ENCODE measurements at regions not wholly inside any gene's neighbourhood (a gene's known extent, or its start where the extent isn't known, plus 50 kb on each side); places are given as distances from the start of the nearest gene placed in this dataset.
"Not testable (repeated sequence)": the region's sequence is repeated elsewhere in the genome, so short reads cannot be mapped to it uniquely, and the experiment has no call there.

DNA sequence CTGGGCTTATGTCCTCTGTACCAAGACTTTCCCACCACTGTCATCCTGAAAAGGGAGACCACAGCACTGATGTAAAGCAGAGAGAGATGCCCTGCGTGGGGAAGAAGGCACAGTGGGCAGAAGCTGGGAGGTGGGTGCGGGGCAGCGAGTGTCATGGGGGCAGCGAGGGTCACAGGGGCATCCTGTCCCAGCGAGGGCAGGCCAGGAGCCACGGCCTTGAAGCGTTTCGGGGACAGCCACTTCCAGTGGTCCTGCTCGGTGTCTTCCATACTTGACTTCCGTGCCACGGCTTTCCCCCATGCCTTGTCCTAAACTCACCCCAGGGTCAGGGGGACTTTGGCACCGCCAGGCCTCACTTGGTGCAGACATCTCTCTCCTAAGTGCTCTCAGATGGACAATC is 1121.3 kb downstream of the TBC1D22A start:
- DNase-seq (ENCODE audit: low read depth): no peak
- H3K4me3 ChIP-seq (ENCODE audit: low read depth, low read length): no peak overlapping the region
- TF ChIP-seq, protein P1, sequence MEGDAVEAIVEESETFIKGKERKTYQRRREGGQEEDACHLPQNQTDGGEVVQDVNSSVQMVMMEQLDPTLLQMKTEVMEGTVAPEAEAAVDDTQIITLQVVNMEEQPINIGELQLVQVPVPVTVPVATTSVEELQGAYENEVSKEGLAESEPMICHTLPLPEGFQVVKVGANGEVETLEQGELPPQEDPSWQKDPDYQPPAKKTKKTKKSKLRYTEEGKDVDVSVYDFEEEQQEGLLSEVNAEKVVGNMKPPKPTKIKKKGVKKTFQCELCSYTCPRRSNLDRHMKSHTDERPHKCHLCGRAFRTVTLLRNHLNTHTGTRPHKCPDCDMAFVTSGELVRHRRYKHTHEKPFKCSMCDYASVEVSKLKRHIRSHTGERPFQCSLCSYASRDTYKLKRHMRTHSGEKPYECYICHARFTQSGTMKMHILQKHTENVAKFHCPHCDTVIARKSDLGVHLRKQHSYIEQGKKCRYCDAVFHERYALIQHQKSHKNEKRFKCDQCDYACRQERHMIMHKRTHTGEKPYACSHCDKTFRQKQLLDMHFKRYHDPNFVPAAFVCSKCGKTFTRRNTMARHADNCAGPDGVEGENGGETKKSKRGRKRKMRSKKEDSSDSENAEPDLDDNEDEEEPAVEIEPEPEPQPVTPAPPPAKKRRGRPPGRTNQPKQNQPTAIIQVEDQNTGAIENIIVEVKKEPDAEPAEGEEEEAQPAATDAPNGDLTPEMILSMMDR (IDR thresholded peaks at IDR 0.05; ENCODE audit: low read depth, low read length, missing control alignments): no peak

DNA sequence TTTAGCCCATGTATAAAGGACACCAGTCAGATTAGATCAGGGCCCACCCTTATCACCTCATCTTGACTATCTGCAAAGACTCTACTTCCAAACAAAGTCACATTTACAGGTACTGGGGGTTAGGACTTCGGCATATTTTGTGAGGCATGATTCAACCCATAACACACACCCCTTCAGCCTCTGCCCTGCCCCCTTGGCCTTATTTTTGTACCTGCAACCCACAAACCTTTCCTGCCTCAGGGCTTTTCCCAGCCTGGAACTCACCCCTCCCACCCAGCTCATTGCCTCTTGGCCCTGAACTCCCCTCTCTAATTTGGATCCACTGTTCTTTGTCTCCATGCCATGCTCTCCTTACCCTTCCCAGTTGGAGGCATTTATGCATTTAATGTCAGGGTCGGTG is 1116.9 kb downstream of the TBC1D22A start:
- H3K4me3 ChIP-seq (ENCODE audit: low read depth, low read length): no peak overlapping the region
- DNase-seq (ENCODE audit: low read depth): no peak
- TF ChIP-seq, protein P1 (IDR thresholded peaks at IDR 0.05; ENCODE audit: low read depth, low read length, missing control alignments): no peak

DNA sequence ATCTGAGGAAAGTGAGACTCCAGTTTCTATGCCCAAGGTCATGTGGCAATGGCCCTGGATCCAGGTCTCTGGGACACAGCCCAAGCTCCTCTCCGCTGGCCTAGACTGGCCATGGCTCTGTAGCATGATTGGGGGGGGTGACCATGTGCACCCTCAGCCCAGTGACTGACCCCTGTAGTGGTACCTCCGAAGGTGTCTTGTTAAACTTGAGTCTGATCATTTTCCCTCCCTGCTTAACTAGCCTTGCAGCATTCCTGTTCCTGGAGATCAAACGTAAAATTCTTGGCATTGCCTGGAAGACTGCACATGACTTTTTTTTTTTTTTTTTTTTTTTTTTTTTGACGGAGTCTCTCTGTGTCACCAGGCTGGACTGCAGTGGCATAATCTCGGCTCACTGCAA is 1116.0 kb downstream of the TBC1D22A start:
- no peak for DNase-seq (ENCODE audit: low read depth)
- TF ChIP-seq, protein P1 (IDR thresholded peaks at IDR 0.05; ENCODE audit: low read depth, low read length, missing control alignments): no peak
- no peak overlapping the region for H3K4me3 ChIP-seq (ENCODE audit: low read depth, low read length)

DNA sequence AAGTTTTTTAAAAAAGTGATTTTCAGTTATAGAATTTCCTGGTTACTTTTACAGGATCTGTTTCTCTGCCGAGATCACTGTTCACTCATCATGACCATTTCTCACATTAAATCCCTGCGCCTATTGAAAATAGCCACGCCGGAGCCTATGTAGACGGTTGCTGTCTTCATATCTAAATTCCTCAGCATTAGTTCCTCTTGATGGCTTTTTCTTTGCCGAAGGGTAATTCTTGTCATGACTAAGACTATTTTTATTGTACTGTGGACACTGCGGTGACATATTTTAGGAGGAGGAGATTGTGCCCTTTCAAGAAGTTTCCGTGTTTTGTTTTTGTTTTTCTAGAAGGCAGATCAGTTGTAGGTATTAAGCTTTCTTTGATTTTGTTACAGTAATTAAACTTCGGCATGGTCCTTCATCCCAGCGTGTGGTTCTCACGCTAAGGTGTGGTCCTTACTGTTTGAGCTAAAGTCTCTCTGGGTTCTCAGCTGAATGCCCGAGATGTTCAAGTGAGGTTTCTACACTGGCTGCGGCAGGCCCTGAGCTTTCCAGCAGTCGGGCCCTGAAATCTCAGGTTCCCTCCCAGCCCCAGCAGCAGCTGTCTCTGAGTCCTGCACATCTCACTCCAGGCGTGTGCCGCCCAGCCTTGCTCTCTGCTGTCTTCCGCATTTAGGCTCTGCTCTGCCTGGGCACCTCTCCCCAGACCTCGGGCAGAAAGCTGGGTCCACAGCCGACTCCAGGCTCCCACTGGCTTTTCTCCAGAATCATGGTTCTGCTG is 1110.5 kb downstream of the TBC1D22A start:
- TF ChIP-seq, protein P1 (IDR thresholded peaks at IDR 0.05; ENCODE audit: low read depth, low read length, missing control alignments): no peak
- DNase-seq (ENCODE audit: low read depth): no peak
- H3K4me3 ChIP-seq (ENCODE audit: low read depth, low read length): no peak overlapping the region

DNA sequence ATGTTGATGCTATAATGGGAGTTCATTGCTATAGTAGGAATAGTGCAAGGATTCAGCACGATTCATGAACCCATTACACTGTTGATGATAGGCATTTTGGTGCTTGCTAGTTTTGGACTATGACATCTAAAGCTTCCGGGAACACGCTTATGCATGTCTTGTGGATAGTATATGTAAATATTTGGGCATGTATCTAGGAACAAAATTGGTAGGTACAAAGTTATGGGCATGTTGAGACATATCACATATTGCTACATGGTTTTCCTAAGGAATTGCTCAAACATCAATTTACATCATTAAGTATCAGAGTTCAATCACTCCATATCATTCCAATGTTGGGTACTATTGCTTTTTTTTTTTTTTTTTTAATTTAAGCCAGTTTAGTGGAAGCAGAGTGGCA is 1103.2 kb downstream of the TBC1D22A start:
- TF ChIP-seq, protein P1 (IDR thresholded peaks at IDR 0.05; ENCODE audit: low read depth, low read length, missing control alignments): no peak
- no peak for DNase-seq (ENCODE audit: low read depth)
- no peak overlapping the region for H3K4me3 ChIP-seq (ENCODE audit: low read depth, low read length)

DNA sequence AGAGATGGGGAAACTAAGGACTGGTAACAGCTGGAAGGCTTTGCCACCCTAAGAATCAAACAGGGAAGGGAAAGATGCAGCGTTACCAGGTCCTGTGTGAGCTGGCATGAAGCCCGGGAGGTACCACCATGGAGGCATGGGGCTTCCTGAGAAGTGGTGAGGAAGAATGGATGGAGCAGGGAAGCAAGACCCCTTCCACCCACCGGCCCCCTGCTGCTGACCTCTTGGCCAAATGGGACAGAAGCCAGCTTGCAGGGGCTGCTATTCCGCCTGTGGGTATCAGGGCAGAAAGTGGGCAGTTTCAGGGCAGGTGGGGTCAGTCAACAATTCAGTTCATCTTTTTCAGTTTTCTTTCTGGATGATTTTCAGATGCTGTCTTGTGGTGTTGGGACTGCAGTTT is 1099.9 kb downstream of the TBC1D22A start:
- TF ChIP-seq, protein P1 (IDR thresholded peaks at IDR 0.05; ENCODE audit: low read depth, low read length, missing control alignments): no peak
- H3K4me3 ChIP-seq (ENCODE audit: low read depth, low read length): no peak overlapping the region
- DNase-seq (ENCODE audit: low read depth): no peak

DNA sequence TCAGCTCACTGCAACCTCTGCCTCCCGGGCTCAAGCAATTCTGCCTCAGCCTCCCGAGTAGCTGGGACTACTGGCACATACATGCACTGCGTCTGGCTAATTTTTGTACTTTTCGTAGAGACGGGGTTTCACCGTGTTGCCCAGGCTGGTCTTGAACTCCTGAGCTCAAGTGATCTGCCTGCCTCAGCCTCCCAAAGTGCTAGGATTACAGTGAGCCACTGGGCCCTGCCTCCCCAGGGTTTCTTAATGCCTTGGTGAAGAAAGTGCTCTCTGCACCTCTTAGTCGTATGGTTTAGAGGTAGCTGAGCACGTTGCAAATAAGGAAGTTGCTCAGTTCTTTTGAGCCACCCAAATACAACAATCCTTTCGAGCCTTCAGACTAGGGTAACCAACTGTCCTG is 1098.5 kb downstream of the TBC1D22A start:
- DNase-seq (ENCODE audit: low read depth); H3K4me3 ChIP-seq (ENCODE audit: low read depth, low read length): not testable (repeated sequence)
